Body of pancreas (tissue), 4 donors: ENCODE measurements at regions not wholly inside any gene's neighbourhood (a gene's known extent, or its start where the extent isn't known, plus 50 kb on each side); places are given as distances from the start of the nearest gene placed in this dataset. TPM values are rescaled to one million over a fixed set of nuclear protein-coding genes. Genes with fewer than 3 reads are reported as not detected.

Experiments
- ATAC-seq: fragments of 150-250 bp; one replicate; pipeline ENCODE4 v1.9.1; 2016
- DNase-seq, 4 donors: peaks; one replicate each; pipeline ENCODE4 v3.0.0-alpha.2; 2019
- H3K27ac ChIP-seq, 4 donors: fragments of 200-600 bp; sonication (generic); 1 replicate in 3 of 4; 2 replicates in 1 of 4; pipeline versions ENCODE4 v1.5.1 to v1.6.1; 2016 to 2019; ENCODE audit warnings: mild to moderate bottlenecking in 1 of 4, mixed read lengths in 1 of 4, moderate library complexity in 1 of 4
- H3K27me3 ChIP-seq, 2 donors: fragments of 200-600 bp; sonication (generic); one replicate each; pipeline ENCODE4 v1.6.0; 2016; ENCODE audit warnings: mild to moderate bottlenecking in 1 of 2
- H3K36me3 ChIP-seq, 2 donors: fragments of 200-600 bp; sonication (generic); replicated peaks in 1 of 2; 2 replicates each; pipeline ENCODE4 v1.5.1; 2016; ENCODE audit warnings: low read depth in 2 of 2; ENCODE audit not compliant: insufficient read depth in 1 of 2
- H3K4me1 ChIP-seq: fragments of 200-600 bp; sonication (generic); one replicate; pipeline ENCODE4 v1.6.0; 2016
- H3K4me3 ChIP-seq, 2 donors: fragments of 200-600 bp; sonication (generic); 1 replicate in 1 of 2; 2 replicates in 1 of 2; pipeline ENCODE4 v1.5.1; 2016 to 2019
- H3K9me3 ChIP-seq, 3 donors: fragments of 200-600 bp; sonication (generic); 1 replicate in 2 of 3; 2 replicates in 1 of 3; pipeline ENCODE4 v1.5.1; 2016
- CTCF ChIP-seq, 7 experiments: fragments of 450-650 bp in 4 of 7; fragments of 200-600 bp in 3 of 7; sonication (generic) in 3 of 7; IDR thresholded peaks; one replicate each; pipeline ENCODE4 v1.5.1; 2016 to 2019; ENCODE audit warnings: antibody characterized with exemption in 7 of 7
- POLR2A ChIP-seq, 3 donors: fragments of 450-650 bp; IDR thresholded peaks; one replicate each; pipeline ENCODE4 v1.6.1; 2016; ENCODE audit warnings: antibody characterized with exemption in 3 of 3, mild to moderate bottlenecking in 2 of 3
- WGBS, 2 donors: methylation state at CpG; one replicate each; pipeline ENCODE4 v1.1.5; 2017; 5-methylcytosine and 5-hydroxymethylcytosine counted together
- intact Hi-C: fragments of 100-400 bp; cut with DNase I; formaldehyde crosslinking; loops from one replicate; pipeline ENCODE4 v1.15.1; 2023
- small RNA-seq: library from RNA; depleted of rRNA; stranded (forward); fragments of <200 nt; gene quantifications from one replicate; pipeline ENCODE3, GENCODE V24; 2016

- DNase-seq, result no peak
- H3K27me3 ChIP-seq, result no peaks in the 10 kb centered on the region
- no peak overlapping the region for H3K27ac ChIP-seq
- no peaks in the 10 kb centered on the region for H3K9me3 ChIP-seq
- TF ChIP-seq CTCF (IDR thresholded peaks at IDR 0.05) (no peak), POLR2A (IDR thresholded peaks at IDR 0.05) (no peak)
- H3K4me1 ChIP-seq, result no peaks in the 10 kb centered on the region
- WGBS, 2 donors, result 65 to 70% methylated on average over 3 of the region's 3 CpGs
- H3K36me3 ChIP-seq, result no peaks in the 10 kb centered on the region
- ATAC-seq, result no peak
- intact Hi-C loops, result no loop called here
- H3K4me3 ChIP-seq, result no peak overlapping the region
These were observed 97.6 kb downstream of the RNASEH2B start for GRCh38 chr13:51007216-51007615.

DNA sequence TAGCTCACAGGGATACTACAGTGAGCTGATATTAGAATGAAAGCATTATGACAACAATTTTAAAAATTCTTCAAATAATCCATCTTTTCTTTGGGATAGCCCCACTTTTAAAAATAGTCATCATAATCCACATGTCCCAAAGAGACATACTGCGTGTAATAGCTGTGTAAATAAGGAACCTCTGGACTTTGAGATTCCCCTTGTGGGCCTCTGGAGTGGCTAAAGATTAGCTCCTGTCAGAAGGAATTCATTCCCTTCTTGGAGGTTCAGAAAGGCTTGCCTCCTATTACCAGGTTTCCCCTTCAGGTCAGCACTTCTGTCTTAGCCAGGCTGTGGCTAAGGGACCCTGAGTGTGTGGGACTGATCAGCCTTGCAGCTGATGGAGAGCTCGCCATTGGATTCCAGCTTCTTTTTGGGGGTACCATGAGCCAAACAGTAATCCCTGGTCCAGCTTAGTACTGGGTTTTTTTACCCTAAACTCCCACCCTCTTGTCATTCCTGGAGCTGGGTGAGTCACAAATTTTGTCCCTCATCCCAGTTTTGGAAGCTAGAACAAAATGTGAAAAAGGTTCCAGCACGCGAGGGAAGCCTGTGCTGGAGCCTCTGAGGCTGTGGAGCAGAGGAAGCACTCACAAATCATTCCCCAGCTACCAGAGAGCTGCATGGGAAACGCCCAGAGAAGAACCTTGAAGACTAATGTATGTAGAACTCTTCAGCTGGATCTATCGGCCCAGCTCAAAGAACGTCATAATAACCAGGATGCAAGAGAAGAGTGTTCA lies 96.7 kb downstream of the RNASEH2B start:
- TF ChIP-seq POLR2A (IDR thresholded peaks at IDR 0.05) (no peak), CTCF (IDR thresholded peaks at IDR 0.05) (no peak)
- intact Hi-C loops, result no loop called here
- ATAC-seq (peak; percentile 47), DNase-seq (peak in 1 of 4 donors; percentile 18)
- no peak overlapping the region for H3K4me3 ChIP-seq
- no peaks in the 10 kb centered on the region for H3K4me1 ChIP-seq
- H3K27me3 ChIP-seq, result no peaks in the 10 kb centered on the region
- no peaks in the 10 kb centered on the region for H3K36me3 ChIP-seq
- H3K27ac ChIP-seq, result no peak overlapping the region
- no peaks in the 10 kb centered on the region for H3K9me3 ChIP-seq
- WGBS, 2 donors, result 62 to 66% methylated on average over 7 of the region's 7 CpGs

Small RNA genes lying in the stretch of these regions (small RNA-seq; reads per million reads assigned to genes)
- not detected for gene RNA5SP29
